ENCODE measurements at regions not wholly inside any gene's neighbourhood (a gene's known extent, or its start where the extent isn't known, plus 50 kb on each side); places are given as distances from the start of the nearest gene placed in this dataset.

GRCh38 chrX:140848800-140849199 lies 139.2 kb downstream of the LINC00632 start:
- no peaks in the 10 kb centered on the region for H3K9me3 ChIP-seq
- no peak for TF ChIP-seq POLR2A (IDR thresholded peaks at IDR 0.05)
- TF ChIP-seq EP300 (IDR thresholded peaks at IDR 0.05), result no peak
- no peak for TF ChIP-seq CTCF (IDR thresholded peaks at IDR 0.05)
- H3K27ac ChIP-seq, result no peak overlapping the region
- DNase-seq, result no peak
- H3K36me3 ChIP-seq, result no peaks in the 10 kb centered on the region
- no peaks in the 10 kb centered on the region for H3K4me1 ChIP-seq (ENCODE audit: insufficient read depth)
- WGBS, 3 donors, result 78 to 82% (median 82%) methylated on average over 5 of the region's 5 CpGs
- no peaks in the 10 kb centered on the region for H3K27me3 ChIP-seq
- no peak overlapping the region for H3K4me3 ChIP-seq
- intact Hi-C loops (cut with DNase I), result no loop called here

GRCh38 chrX:140860718-140861117 lies 141.7 kb upstream of the SPANXB1 start:
- Histone ChIP-seq H3K27me3 (no peaks in the 10 kb centered on the region), H3K27ac (no peak overlapping the region), H3K4me3 (no peak overlapping the region), H3K9me3 (no peaks in the 10 kb centered on the region), H3K4me1 (ENCODE audit: insufficient read depth) (no peaks in the 10 kb centered on the region), H3K36me3 (no peaks in the 10 kb centered on the region)
- TF ChIP-seq POLR2A (IDR thresholded peaks at IDR 0.05) (no peak), EP300 (IDR thresholded peaks at IDR 0.05) (no peak), CTCF (IDR thresholded peaks at IDR 0.05) (no peak)
- no peak for DNase-seq
- 72 to 79% (median 77%) methylated on average over 9 of the region's 9 CpGs for WGBS, 3 donors
- intact Hi-C loops (cut with DNase I), result no loop called here

GRCh38 chrX:140866446-140866845 lies 135.9 kb upstream of the SPANXB1 start:
- WGBS, 3 donors, result 51 to 57% (median 55%) methylated on average over 1 of the region's 1 CpG
- Histone ChIP-seq H3K36me3 (no peaks in the 10 kb centered on the region), H3K4me3 (no peak overlapping the region), H3K27me3 (no peaks in the 10 kb centered on the region), H3K9me3 (no peaks in the 10 kb centered on the region), H3K4me1 (ENCODE audit: insufficient read depth) (no peaks in the 10 kb centered on the region), H3K27ac (no peak overlapping the region)
- TF ChIP-seq CTCF (IDR thresholded peaks at IDR 0.05) (no peak), POLR2A (IDR thresholded peaks at IDR 0.05) (no peak), EP300 (IDR thresholded peaks at IDR 0.05) (no peak)
- intact Hi-C loops (cut with DNase I), result no loop called here
- no peak for DNase-seq

GRCh38 chrX:140912606-140913005 lies 89.8 kb upstream of the SPANXB1 start:
- intact Hi-C loops (cut with DNase I), result no loop called here
- DNase-seq, result no peak
- TF ChIP-seq POLR2A (IDR thresholded peaks at IDR 0.05) (no peak), EP300 (IDR thresholded peaks at IDR 0.05) (no peak), CTCF (IDR thresholded peaks at IDR 0.05) (no peak)

More at GRCh38 chrX:140912606-140913005, 89.8 kb upstream of the SPANXB1 start:
- Histone ChIP-seq H3K36me3 (no peaks in the 10 kb centered on the region), H3K4me1 (ENCODE audit: insufficient read depth) (no peaks in the 10 kb centered on the region), H3K27ac (no peak overlapping the region), H3K27me3 (no peaks in the 10 kb centered on the region), H3K4me3 (no peak overlapping the region), H3K9me3 (no peaks in the 10 kb centered on the region)

Measured in ovary (tissue), 7 donors.